ENCODE measurements at regions not wholly inside any gene's neighbourhood (a gene's known extent, or its start where the extent isn't known, plus 50 kb on each side); places are given as distances from the start of the nearest gene placed in this dataset.

DNA sequence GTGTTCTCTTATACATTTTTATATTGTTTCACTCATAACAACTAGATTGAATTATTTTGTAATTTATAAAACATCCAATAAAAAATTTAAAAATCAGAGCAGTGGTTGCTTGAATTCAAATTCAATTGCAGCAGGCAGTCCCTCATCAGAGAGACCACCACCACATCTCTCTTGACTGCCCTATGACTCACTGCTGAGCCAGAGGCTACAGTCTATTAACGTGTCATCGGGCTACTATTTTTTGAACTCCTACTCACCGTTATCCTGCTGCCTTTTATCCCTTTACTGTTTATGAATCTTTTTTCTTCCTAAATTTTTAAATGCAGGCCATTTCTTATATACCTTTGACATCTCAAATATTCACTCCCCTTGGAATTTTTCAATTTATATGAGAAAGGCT lies 144.7 kb downstream of the BARHL2 start (continued):
- TF ChIP-seq, protein P1, sequence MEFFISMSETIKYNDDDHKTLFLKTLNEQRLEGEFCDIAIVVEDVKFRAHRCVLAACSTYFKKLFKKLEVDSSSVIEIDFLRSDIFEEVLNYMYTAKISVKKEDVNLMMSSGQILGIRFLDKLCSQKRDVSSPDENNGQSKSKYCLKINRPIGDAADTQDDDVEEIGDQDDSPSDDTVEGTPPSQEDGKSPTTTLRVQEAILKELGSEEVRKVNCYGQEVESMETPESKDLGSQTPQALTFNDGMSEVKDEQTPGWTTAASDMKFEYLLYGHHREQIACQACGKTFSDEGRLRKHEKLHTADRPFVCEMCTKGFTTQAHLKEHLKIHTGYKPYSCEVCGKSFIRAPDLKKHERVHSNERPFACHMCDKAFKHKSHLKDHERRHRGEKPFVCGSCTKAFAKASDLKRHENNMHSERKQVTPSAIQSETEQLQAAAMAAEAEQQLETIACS (CRISPR knock-in tag; IDR thresholded peaks at IDR 0.05), result no peak
- TF ChIP-seq NFRKB (IDR thresholded peaks at IDR 0.05), result no peak
- TF ChIP-seq ZNF121 (CRISPR knock-in tag; IDR thresholded peaks at IDR 0.05), result no peak
- no peak for TF ChIP-seq ZNF33A (CRISPR knock-in tag; IDR thresholded peaks at IDR 0.05; ENCODE audit: borderline replicate concordance)
- TF ChIP-seq, protein P2, sequence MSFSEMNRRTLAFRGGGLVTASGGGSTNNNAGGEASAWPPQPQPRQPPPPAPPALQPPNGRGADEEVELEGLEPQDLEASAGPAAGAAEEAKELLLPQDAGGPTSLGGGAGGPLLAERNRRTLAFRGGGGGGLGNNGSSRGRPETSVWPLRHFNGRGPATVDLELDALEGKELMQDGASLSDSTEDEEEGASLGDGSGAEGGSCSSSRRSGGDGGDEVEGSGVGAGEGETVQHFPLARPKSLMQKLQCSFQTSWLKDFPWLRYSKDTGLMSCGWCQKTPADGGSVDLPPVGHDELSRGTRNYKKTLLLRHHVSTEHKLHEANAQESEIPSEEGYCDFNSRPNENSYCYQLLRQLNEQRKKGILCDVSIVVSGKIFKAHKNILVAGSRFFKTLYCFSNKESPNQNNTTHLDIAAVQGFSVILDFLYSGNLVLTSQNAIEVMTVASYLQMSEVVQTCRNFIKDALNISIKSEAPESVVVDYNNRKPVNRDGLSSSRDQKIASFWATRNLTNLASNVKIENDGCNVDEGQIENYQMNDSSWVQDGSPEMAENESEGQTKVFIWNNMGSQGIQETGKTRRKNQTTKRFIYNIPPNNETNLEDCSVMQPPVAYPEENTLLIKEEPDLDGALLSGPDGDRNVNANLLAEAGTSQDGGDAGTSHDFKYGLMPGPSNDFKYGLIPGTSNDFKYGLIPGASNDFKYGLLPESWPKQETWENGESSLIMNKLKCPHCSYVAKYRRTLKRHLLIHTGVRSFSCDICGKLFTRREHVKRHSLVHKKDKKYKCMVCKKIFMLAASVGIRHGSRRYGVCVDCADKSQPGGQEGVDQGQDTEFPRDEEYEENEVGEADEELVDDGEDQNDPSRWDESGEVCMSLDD (CRISPR knock-in tag; IDR thresholded peaks at IDR 0.05; ENCODE audit: borderline replicate concordance), result no peak
- no peak for TF ChIP-seq HDAC6 (IDR thresholded peaks at IDR 0.05; ENCODE audit: low read depth, low read length)
- TF ChIP-seq SMAD9 (CRISPR knock-in tag; IDR thresholded peaks at IDR 0.05), result no peak

DNA sequence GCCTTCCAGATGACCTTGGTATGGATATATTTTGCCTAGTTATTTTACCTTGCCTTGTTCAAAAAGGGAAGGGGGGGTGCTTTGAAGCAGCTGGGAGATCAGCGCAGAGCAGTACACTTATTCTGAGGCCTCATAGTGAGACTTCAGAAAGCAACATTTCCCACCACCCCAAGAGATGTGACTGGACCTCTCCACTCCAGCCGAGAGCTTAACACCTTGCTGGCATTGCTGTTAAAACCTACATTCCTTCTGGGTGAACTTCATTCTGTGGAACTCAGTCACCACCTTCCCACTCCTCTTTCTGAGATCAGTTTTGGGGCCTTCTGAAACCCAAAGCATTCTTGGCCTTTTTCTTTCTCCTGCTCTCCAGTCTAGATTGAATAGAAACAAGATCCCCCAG lies 148.7 kb downstream of the BARHL2 start:
- BruUV-seq (replicated peaks), result no TSS peak
- in situ Hi-C loops (cut with HindIII; ENCODE audit: extremely low pct_ligation_motif_present, low pct_unique_long_range_greater_than_20kb) (no loop called here), intact Hi-C loops (cut with micrococcal nuclease; ENCODE audit: unreplicated experiment) (no loop called here)
- no peak for FAIRE-seq
- H3K36me3 ChIP-seq (replicated peaks in 1 of 2; ENCODE audit: control insufficient read depth in 1 of 2, insufficient read depth in 2 of 2, low read length in 2 of 2), result no peaks in the 10 kb centered on the region
- CTCF ChIA-PET (ENCODE audit: low intra/inter-chr PET ratio, low total read pairs), result no interaction called here
- H4K20me1 ChIP-seq (ENCODE audit: insufficient read depth, low read length), result no peaks in the 10 kb centered on the region
- H3K4me2 ChIP-seq (ENCODE audit: low read depth, low read length), result no peak overlapping the region
- no peak overlapping the region for H3K4me3 ChIP-seq (replicated peaks in 1 of 3; ENCODE audit: insufficient read depth in 1 of 3, low read depth in 2 of 3, low read length in 3 of 3)
- H3K79me2 ChIP-seq (ENCODE audit: insufficient read depth, low read length), result no peaks in the 10 kb centered on the region
- POLR2A ChIA-PET, result no interaction called here
- DNase-seq (ENCODE audit: low spot score), result no peak
- ATAC-seq, result no peak
- H3K27me3 ChIP-seq (ENCODE audit: control insufficient read depth in 1 of 2, insufficient read depth in 2 of 2, low read length in 2 of 2), result no peaks in the 10 kb centered on the region
- H3K4me1 ChIP-seq (ENCODE audit: insufficient read depth, low read length), result no peaks in the 10 kb centered on the region
- 0% methylated on average over 1 of the region's 2 CpGs for WGBS (ENCODE audit: low lambda C conversion rate)
- no peak overlapping the region for H3K9ac ChIP-seq (ENCODE audit: insufficient read depth, low read depth, low read length)
- H3K27ac ChIP-seq (ENCODE audit: extremely low read length, insufficient read depth, low read length), result no peak overlapping the region
- H3K9me3 ChIP-seq (ENCODE audit: low read length), result no peaks in the 10 kb centered on the region
- H2AFZ ChIP-seq (ENCODE audit: low read length), result no peak overlapping the region
- TF ChIP-seq, protein P3, sequence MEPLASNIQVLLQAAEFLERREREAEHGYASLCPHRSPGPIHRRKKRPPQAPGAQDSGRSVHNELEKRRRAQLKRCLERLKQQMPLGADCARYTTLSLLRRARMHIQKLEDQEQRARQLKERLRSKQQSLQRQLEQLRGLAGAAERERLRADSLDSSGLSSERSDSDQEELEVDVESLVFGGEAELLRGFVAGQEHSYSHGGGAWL (CRISPR knock-in tag; IDR thresholded peaks at IDR 0.05), result no peak
- TF ChIP-seq TCF12 (IDR thresholded peaks at IDR 0.05), result no peak
- TF ChIP-seq TCF12 (CRISPR knock-in tag; IDR thresholded peaks at IDR 0.05), result no peak
- TF ChIP-seq SMARCC2 (IDR thresholded peaks at IDR 0.05), result no peak
- TF ChIP-seq, protein P4, sequence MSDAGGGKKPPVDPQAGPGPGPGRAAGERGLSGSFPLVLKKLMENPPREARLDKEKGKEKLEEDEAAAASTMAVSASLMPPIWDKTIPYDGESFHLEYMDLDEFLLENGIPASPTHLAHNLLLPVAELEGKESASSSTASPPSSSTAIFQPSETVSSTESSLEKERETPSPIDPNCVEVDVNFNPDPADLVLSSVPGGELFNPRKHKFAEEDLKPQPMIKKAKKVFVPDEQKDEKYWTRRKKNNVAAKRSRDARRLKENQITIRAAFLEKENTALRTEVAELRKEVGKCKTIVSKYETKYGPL (CRISPR knock-in tag; IDR thresholded peaks at IDR 0.05), result no peak
- TF ChIP-seq IKZF4 (CRISPR knock-in tag; IDR thresholded peaks at IDR 0.05; ENCODE audit: borderline replicate concordance, low read depth, not compliant biosample characterization), result no peak
- TF ChIP-seq ZNF556 (CRISPR knock-in tag; IDR thresholded peaks at IDR 0.05; ENCODE audit: borderline replicate concordance), result no peak
- no peak for TF ChIP-seq NR2F6 (IDR thresholded peaks at IDR 0.05)
- TF ChIP-seq NR2F6 (CRISPR knock-in tag; IDR thresholded peaks at IDR 0.05), result no peak
- no peak for TF ChIP-seq SIX1 (CRISPR knock-in tag; IDR thresholded peaks at IDR 0.05; ENCODE audit: borderline replicate concordance)
- TF ChIP-seq HOXA7 (CRISPR knock-in tag; IDR thresholded peaks at IDR 0.05), result no peak
- no peak for TF ChIP-seq ZNF180 (CRISPR knock-in tag; IDR thresholded peaks at IDR 0.05; ENCODE audit: borderline replicate concordance, low read depth)
- no peak for TF ChIP-seq TARDBP (CRISPR knock-in tag; IDR thresholded peaks at IDR 0.05)
- TF ChIP-seq ZNF672 (CRISPR knock-in tag; IDR thresholded peaks at IDR 0.05), result no peak
- no peak for TF ChIP-seq SPEN (CRISPR knock-in tag; IDR thresholded peaks at IDR 0.05; ENCODE audit: low read depth)

Measured in HepG2 (cell line).